HG03139 (cell line): ENCODE measurements at regions not wholly inside any gene's neighbourhood (a gene's known extent, or its start where the extent isn't known, plus 50 kb on each side); places are given as distances from the start of the nearest gene placed in this dataset.
"Not testable (repeated sequence)": the region's sequence is repeated elsewhere in the genome, so short reads cannot be mapped to it uniquely, and the experiment has no call there.

Source experiments
- ATAC-seq: cut with Tn5 transposase; IDR thresholded peaks from one replicate; pipeline ENCODE4 v1.9.1; 2021; ENCODE audit not compliant: unreplicated experiment

DNA sequence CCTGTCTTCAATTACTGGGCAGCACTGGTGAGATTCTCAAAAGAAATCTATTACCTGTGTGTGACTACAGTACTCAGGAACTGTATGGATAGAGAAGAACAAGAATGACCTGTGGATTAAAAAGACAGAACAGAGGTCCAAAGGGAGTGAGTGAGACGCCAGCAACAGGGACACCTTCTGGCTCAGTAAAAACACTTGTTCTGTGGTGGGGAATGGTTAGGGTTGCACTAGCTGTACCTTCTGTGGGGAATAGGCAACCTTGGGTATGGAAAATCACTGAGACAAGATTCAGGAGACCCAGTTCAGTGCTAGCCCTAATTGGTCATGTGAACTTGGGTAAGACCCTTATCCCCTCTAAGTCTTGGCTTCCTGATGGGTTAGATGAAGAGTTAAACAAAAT lies 986.0 kb downstream of the TSN start:
- ATAC-seq: no peak

- no peak for ATAC-seq
These were observed 987.7 kb downstream of the TSN start for GRCh38 chr2:122743021-122743675.

DNA sequence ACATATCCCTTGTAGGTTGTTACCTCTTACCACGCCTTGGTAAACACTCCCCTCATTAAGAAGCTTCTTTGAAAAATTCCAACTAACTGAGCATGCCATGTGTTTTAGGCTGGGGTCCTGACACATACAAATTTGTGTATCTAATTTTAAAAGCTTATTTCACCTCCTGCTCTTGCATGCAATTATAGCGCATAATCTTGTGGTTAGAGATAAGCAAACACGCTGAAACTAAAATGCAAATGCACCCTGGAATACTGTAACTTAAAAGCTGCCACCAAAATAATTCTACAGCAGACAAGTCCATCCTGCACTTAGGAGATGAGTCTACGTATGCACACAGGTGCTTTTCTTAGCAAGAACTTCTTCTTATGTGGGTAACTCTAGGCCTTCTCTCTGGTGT lies 990.2 kb downstream of the TSN start:
- no peak for ATAC-seq

GRCh38 chr2:122747670-122748069 lies 992.2 kb downstream of the TSN start:
- ATAC-seq: no peak

DNA sequence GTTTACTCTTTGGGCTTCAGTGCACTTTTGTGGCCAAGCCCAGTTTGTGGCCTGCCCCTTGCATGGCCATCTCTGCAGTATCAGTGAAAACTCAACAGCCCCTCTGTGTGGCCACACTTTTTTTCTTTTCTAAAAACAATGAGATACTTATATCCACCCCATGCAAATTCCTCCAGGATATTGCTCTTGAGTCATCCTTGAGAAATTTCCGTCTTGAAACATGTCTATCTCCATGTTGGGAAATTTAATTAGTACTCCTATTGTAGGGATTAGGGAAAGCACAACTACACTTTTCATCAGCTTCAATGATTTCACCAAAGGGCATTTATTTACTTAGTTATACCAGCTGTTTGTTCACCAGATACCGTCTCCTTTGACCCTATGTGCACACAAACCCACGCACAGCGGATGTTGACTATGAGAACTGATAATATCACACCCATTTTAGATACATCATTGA lies 993.1 kb downstream of the TSN start:
- no peak for ATAC-seq

DNA sequence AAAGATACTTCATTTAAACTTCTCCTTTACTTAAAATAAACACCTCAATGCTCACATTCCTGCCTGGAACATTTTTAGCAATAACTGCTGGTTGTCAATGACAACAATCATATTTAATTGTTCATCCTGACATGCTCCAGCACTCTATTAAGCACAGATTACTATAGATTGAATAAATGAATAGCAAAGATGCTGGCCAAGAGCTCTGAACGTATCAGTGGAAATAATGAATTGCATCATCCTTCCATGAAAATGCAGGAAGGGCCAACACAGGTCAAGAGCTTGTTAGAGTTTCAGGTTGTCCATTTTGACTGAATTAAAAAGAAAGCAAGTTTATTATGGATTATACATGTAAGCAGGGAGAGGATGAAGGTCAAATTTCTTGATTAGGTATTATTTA lies 994.0 kb downstream of the TSN start:
- no peak for ATAC-seq

DNA sequence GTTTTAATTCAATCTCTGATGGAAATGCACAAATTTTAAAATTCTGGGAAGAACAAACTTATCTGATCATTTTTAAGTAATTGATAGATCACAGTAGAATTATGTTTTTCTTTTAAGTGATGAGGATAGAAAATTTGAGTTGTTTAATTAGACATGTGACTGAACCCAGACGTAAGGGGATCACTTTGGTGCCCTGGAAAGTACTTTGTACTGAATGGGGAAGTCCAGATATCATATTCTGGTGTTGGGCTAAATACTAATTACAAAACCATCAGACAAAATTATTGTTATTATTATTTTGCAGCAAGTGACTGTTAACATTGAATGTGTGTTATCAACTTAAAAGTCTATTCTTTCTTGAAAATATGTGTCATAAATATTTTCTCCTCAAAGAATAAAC lies 994.6 kb downstream of the TSN start:
- ATAC-seq: no peak

DNA sequence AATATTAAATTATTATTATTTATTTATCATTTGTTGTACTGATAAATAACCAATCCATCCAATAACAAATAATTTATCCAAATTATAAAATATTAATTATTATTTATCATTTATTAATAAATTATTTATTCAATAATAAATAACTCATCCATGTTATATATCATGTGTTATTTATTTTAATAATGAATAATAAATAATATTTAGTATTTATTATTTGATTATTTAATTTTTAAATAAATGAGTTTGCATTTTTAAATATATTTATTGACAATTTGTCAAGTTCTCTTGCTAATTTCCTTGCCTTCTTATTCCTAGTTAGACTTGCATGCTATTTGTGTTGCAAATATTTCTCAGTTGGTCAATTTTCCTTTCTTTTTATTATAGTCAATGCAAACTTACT lies 995.4 kb downstream of the TSN start:
- ATAC-seq: no peak

GRCh38 chr2:122753336-122753735 lies 997.9 kb downstream of the TSN start:
- no peak for ATAC-seq

GRCh38 chr2:122754561-122754960 lies 999.1 kb downstream of the TSN start:
- ATAC-seq: no peak

DNA sequence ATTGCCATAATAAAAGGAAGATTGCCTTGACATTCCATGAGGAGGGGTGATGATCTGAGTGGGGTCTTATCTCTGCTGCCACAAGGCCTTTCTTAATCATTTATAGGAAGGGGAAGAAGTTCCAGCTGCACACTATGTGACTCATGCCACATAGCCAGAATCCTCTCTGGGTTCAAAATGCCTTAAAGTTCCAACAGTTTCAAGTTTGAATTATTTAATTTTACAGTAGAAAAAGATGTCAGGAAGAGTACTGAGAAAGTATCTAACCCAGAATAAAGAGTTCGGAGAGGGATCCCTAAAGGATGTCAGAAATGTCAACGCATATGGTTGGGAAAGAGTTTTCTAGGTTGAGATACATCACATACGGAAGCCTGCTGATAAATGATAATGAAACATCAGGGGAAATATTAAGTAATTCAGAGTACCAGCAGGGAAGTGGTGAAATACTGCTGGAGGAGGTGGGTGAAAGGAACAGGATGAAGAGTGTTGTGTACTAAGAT lies 999.9 kb downstream of the TSN start:
- no peak for ATAC-seq

DNA sequence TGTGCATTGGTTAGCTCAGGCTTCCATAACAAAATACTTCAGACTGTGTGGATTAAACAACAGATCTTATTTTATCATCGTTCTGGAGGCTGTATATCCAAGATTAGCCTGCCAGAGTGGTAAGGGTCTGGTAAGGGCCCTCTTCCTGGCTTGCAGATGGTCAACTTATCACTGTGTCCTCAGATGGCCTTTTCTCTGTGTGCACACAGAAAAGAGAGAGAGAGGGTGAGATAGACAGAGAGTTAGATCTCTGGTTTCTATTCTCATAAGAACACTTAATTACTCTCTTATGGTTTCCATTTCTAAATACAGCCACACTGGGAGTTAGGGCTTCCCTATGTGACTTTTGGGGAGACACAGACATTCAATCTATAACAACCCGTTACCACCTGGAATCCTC lies 1003.5 kb downstream of the TSN start:
- no peak for ATAC-seq

DNA sequence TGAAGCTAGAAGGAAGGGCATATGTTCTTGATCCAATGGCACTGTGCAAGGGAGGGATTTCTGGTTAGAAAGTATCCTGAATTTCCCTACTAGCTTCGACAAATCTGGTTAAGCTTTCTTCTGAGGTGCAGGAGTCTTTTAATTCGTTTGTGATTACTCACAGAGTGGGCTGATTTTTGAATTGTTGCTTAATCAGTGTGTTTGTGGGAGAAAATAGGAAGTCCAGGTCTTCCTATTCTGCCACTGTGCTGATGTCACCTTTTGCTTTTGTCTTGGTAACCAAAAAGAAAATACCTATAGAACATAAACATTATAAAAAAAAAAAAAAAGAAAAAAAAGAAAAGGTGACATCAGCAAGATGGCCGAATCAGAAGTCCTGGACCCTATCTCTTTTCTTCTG lies 1008.6 kb downstream of the TSN start:
- ATAC-seq: no peak

DNA sequence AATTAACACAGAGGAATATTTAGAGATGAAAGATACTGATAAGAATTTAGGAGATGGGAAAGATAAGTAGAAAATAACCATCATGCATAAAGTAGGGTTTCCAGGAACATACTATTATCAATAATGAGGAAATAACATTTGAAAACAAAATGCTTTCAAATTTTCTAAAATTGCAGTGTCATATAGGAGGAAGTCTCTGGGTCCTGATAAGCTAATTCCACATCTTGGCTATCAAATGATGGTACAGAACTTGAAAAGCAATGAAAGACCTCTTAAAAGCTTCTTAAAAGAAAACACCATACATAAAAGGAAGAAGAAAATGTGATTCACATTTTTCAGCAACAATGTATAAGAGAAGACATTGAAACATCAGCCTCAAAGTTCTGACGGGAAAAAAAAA lies 1024.8 kb downstream of the TSN start:
- no peak for ATAC-seq

GRCh38 chr2:122794100-122794499 lies 1038.6 kb downstream of the TSN start:
- ATAC-seq: no peak

GRCh38 chr2:122795763-122796162 lies 1040.3 kb downstream of the TSN start:
- ATAC-seq: no peak

DNA sequence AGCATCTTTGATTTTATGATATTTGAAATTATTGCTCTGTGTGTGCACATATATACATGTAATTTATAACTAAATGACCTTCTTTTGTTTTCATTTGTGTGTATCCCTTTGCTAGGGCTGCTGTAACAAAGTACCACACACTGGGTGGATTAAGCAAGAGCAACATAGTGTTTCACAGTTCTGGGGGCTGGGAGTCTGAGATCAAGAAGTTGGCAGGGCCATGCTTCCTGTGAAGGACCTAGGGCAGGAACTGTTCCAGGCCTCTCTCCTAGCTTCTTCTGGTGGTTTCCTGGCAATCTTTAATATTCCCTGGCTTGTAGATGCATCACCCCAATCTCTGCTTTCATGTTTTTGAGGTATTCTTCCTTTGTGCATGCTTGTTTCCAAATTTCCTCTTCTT lies 1043.9 kb downstream of the TSN start:
- ATAC-seq: no peak

DNA sequence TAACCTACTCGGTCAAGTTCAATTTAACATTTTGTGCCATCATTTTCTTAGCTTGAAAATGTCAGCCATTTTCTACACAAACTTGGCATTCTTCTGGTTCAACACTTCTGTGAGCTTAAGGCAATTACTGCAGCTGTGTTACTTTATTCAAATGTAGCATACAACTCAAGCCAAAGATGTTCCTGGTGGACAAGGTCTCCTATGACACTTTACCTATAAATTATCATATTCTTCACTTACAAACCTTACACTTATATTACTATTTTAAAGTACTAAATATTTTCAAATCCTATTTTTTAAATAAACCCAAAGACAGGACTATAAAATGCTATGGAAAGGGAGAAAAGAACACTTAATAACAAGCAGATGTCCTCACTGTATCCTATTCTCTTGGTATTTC lies 1045.3 kb downstream of the TSN start:
- ATAC-seq: no peak

- no peak for ATAC-seq
These were observed 1049.0 kb downstream of the TSN start for GRCh38 chr2:122804494-122804893.

DNA sequence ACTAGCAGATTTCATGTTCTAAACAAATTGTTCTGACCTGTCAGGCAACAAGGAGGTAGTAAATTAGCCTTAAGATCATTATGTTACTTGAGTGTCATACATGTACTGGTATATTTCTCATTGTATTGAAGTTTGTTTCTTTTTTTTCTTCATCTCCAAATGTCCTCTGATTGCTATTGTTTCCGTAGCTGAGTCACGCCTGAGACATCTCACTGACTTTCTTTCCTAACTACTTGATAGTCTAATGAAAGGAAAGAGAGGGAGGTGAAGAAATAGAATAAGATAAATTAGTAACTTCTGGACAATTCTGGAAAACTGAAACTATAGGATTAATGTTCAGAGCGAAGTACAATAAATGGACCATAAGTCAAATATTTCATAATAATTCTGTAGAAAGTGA lies 1049.9 kb downstream of the TSN start:
- no peak for ATAC-seq

GRCh38 chr2:122808286-122808969 lies 1053.0 kb downstream of the TSN start:
- ATAC-seq: no peak

- not testable (repeated sequence) for ATAC-seq
These were observed 1056.8 kb downstream of the TSN start for GRCh38 chr2:122812214-122812613.

DNA sequence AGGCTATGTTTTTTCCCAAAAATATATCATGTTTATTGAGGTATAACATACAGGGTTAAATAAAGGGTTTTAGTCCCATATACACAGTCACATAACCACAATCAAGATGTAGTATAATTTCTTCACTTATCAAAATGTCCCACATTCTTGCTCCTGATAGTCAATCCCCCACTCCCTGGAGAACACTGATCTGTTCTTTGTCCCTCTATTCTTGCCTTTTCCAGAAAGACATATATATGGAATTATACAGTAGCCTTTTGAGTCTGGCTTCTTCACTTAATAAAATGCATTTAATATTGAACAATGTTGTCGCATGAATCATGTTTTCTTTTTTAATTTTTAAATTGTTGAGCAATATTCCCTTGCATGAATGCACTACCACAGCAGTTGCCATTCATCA lies 1059.7 kb downstream of the TSN start:
- ATAC-seq: no peak
